ENCODE measurements at regions not wholly inside any gene's neighbourhood (a gene's known extent, or its start where the extent isn't known, plus 50 kb on each side); places are given as distances from the start of the nearest gene placed in this dataset.

DNA sequence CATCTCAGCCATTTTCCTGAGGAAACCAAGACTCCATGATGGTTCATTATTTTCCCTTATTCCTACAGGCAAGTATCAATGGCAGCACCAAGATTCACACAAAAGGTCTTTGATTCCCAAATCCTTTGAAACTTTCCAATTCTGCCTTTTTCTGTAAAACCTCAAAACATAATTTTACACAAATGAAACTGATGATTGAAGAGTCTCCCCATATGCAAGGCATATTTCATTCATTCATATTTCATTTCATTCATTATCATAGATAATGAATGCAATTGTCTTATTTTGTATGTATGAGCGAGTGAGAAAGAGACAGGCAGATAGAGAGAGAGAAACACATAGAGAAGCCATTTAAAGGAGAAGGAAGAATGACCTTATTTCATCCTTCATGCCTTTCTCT is 172.8 kb downstream of the BTG1 start:
- TF ChIP-seq EZH2phosphoT487 (IDR thresholded peaks at IDR 0.05; ENCODE audit: low read length) (no peak), EZH2 (optimal IDR thresholded peaks at IDR 0.05; ENCODE audit: low read depth, low read length) (no peak)
- TF ChIP-seq, protein P1, sequence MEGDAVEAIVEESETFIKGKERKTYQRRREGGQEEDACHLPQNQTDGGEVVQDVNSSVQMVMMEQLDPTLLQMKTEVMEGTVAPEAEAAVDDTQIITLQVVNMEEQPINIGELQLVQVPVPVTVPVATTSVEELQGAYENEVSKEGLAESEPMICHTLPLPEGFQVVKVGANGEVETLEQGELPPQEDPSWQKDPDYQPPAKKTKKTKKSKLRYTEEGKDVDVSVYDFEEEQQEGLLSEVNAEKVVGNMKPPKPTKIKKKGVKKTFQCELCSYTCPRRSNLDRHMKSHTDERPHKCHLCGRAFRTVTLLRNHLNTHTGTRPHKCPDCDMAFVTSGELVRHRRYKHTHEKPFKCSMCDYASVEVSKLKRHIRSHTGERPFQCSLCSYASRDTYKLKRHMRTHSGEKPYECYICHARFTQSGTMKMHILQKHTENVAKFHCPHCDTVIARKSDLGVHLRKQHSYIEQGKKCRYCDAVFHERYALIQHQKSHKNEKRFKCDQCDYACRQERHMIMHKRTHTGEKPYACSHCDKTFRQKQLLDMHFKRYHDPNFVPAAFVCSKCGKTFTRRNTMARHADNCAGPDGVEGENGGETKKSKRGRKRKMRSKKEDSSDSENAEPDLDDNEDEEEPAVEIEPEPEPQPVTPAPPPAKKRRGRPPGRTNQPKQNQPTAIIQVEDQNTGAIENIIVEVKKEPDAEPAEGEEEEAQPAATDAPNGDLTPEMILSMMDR (IDR thresholded peaks at IDR 0.05; ENCODE audit: low read length): no peak
